Adrenal gland (tissue), 9 donors: ENCODE measurements at regions not wholly inside any gene's neighbourhood (a gene's known extent, or its start where the extent isn't known, plus 50 kb on each side); places are given as distances from the start of the nearest gene placed in this dataset.

Source experiments
- DNase-seq, 7 donors: peaks; one replicate each; pipeline ENCODE4 v3.0.0-alpha.2; 2019 to 2020
- H3K27ac ChIP-seq, 5 donors: fragments of 200-600 bp; sonication (generic) in 4 of 5; 1 replicate in 3 of 5; 2 replicates in 2 of 5; pipeline versions ENCODE4 v1.5.1 to v1.8.0; 2016 to 2020; ENCODE audit warnings: mild to moderate bottlenecking in 1 of 5
- H3K27me3 ChIP-seq: fragments of 200-600 bp; 2 replicates; pipeline ENCODE4 v1.8.0; 2021
- H3K36me3 ChIP-seq, 2 donors: fragments of 200-600 bp; replicated peaks in 1 of 2; 1 replicate in 1 of 2; 2 replicates in 1 of 2; pipeline versions ENCODE4 v1.5.1 to v1.8.0; 2018 to 2022
- H3K4me1 ChIP-seq, 2 donors: fragments of 200-600 bp; replicated peaks in 1 of 2; 1 replicate in 1 of 2; 2 replicates in 1 of 2; pipeline versions ENCODE4 v1.5.1 to v1.8.0; 2018 to 2021
- H3K4me3 ChIP-seq, 4 donors: fragments of 200-600 bp; sonication (generic) in 3 of 4; one replicate each; pipeline ENCODE4 v1.5.1; 2016 to 2018
- H3K9me3 ChIP-seq, 3 donors: fragments of 200-600 bp; sonication (generic) in 1 of 3; replicated peaks in 1 of 3; 1 replicate in 2 of 3; 2 replicates in 1 of 3; pipeline versions ENCODE4 v1.5.1 to v1.8.0; 2016 to 2021
- POLR2A ChIP-seq, 2 donors: fragments of 450-650 bp; IDR thresholded peaks; one replicate each; pipeline ENCODE4 v1.6.1; 2017; ENCODE audit warnings: antibody characterized with exemption in 2 of 2, mild to moderate bottlenecking in 2 of 2, moderate library complexity in 1 of 2
- WGBS, 4 donors: extraction: QIAGEN DNeasy Blood & Tissue Kit in 2 of 4; methylation state at CpG; one replicate each; pipeline versions ENCODE4 v1.1.5 to v1.1.7; 2013 to 2017; 5-methylcytosine and 5-hydroxymethylcytosine counted together
- intact Hi-C, 2 donors: fragments of 100-400 bp; cut with DNase I; formaldehyde crosslinking; loops; one replicate each; pipeline versions ENCODE4 v1.14.1 to v1.15.0; 2022 to 2023
- TF ChIP-seq, protein P1 (sequence below), 6 experiments: fragments of 450-650 bp in 4 of 6; fragments of 200-600 bp in 2 of 6; sonication (generic) in 1 of 6; IDR thresholded peaks; 1 replicate in 5 of 6; 2 replicates in 1 of 6; pipeline versions ENCODE4 v1.5.1 to v1.8.0; 2016 to 2021; ENCODE audit warnings: antibody characterized with exemption in 6 of 6, mild to moderate bottlenecking in 2 of 6, moderate library complexity in 1 of 6
- donor health status: healthy with polysubstance abuse.
- donor health status: Bipolar disorder and iron deficiency.
- donor health status: DM: yes; HTN: yes; CAD: no.
- donor health status: DM: no; HTN: no; CAD: no.
- donor health status: DM: no; HTN: no; CAD: no.

DNA sequence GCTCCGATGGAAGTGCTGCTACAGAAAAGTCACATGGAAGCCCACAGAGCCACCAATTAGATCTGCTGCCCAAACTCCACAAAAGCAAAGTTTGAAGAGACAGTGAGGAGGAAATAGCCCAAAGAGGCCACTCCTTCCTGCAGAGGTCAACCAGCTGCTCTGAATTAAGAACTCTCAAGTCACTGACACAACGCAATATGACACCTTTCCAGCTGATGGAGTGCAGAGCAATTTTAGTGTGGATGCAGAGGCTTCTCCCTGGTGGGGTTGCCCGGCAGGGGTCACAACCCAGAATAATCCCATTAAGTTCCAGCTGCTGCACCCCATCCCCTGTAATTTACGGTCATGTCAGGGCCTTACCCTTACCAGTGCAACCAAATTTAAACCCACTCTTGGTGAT is 361.9 kb upstream of the JARID2 start:
- Histone ChIP-seq H3K4me1 (peaks cover 4 to 7% of the 10 kb centered on the region in 2 donors), H3K9me3 (no peaks in the 10 kb centered on the region), H3K27me3 (no peaks in the 10 kb centered on the region), H3K4me3 (no peak overlapping the region), H3K36me3 (no peaks in the 10 kb centered on the region), H3K27ac (no peak overlapping the region)
- DNase-seq = no peak
- intact Hi-C loops = no loop called here
- 69 to 79% (median 75%) methylated on average over 4 of the region's 4 CpGs for WGBS, 4 donors
- TF ChIP-seq, protein P1, sequence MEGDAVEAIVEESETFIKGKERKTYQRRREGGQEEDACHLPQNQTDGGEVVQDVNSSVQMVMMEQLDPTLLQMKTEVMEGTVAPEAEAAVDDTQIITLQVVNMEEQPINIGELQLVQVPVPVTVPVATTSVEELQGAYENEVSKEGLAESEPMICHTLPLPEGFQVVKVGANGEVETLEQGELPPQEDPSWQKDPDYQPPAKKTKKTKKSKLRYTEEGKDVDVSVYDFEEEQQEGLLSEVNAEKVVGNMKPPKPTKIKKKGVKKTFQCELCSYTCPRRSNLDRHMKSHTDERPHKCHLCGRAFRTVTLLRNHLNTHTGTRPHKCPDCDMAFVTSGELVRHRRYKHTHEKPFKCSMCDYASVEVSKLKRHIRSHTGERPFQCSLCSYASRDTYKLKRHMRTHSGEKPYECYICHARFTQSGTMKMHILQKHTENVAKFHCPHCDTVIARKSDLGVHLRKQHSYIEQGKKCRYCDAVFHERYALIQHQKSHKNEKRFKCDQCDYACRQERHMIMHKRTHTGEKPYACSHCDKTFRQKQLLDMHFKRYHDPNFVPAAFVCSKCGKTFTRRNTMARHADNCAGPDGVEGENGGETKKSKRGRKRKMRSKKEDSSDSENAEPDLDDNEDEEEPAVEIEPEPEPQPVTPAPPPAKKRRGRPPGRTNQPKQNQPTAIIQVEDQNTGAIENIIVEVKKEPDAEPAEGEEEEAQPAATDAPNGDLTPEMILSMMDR (IDR thresholded peaks at IDR 0.05) = no peak
- TF ChIP-seq POLR2A (IDR thresholded peaks at IDR 0.05) = no peak

DNA sequence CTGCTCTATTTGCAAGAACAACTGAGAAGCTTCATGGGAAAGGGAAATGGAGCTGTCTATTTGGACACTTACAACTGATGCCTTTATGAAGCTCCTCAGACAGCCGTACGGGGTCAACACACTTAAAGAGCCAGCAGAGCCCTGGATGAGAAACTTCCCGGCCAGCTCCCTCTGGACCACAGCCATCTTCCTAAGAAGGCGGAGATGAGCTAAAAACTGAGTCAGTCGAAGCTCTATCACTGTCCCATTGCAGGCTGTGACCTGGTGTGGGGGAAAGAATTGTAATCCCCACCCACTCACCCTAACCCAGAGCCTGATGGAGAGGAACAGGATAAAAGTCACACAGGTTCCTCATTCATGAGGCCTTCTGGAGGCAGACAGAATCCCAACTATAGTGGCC is 360.4 kb upstream of the JARID2 start:
- H3K27ac ChIP-seq = no peak overlapping the region
- no peaks in the 10 kb centered on the region for H3K36me3 ChIP-seq
- no peak overlapping the region for H3K4me3 ChIP-seq
- no peak for TF ChIP-seq POLR2A (IDR thresholded peaks at IDR 0.05)
- TF ChIP-seq, protein P1 (IDR thresholded peaks at IDR 0.05) = no peak
- WGBS, 4 donors = 67 to 90% (median 71%) methylated on average over 5 of the region's 5 CpGs
- DNase-seq = no peak
- H3K4me1 ChIP-seq = peaks cover 0 to 7% of the 10 kb centered on the region in 2 donors
- intact Hi-C loops = no loop called here
- no peaks in the 10 kb centered on the region for H3K9me3 ChIP-seq
- H3K27me3 ChIP-seq = no peaks in the 10 kb centered on the region

GRCh38 chr6:14887181-14887580 is 358.7 kb upstream of the JARID2 start:
- WGBS, 4 donors = 90 to 93% (median 91%) methylated on average over 3 of the region's 3 CpGs
- H3K4me3 ChIP-seq = no peak overlapping the region
- H3K36me3 ChIP-seq = no peaks in the 10 kb centered on the region
- no peaks in the 10 kb centered on the region for H3K9me3 ChIP-seq
- H3K27ac ChIP-seq = no peak overlapping the region
- DNase-seq = no peak
- TF ChIP-seq, protein P1 (IDR thresholded peaks at IDR 0.05) = no peak
- no peaks in the 10 kb centered on the region for H3K27me3 ChIP-seq
- no peaks in the 10 kb centered on the region for H3K4me1 ChIP-seq
- intact Hi-C loops = no loop called here

- WGBS, 4 donors = 83 to 100% (median 96%) methylated on average over 2 to 5 of the region's 5 CpGs
- TF ChIP-seq POLR2A (IDR thresholded peaks at IDR 0.05) = no peak
- TF ChIP-seq, protein P1 (IDR thresholded peaks at IDR 0.05) = no peak
- no peaks in the 10 kb centered on the region for H3K9me3 ChIP-seq
- H3K4me1 ChIP-seq = no peaks in the 10 kb centered on the region
- intact Hi-C loops = no loop called here
- H3K4me3 ChIP-seq = no peak overlapping the region
- no peak for DNase-seq
- H3K27ac ChIP-seq = no peak overlapping the region
- no peaks in the 10 kb centered on the region for H3K36me3 ChIP-seq
- H3K27me3 ChIP-seq = no peaks in the 10 kb centered on the region
These were observed 357.8 kb upstream of the JARID2 start for GRCh38 chr6:14887986-14888574.
